Stomach smooth muscle (tissue), 2 donors: ENCODE measurements at regions not wholly inside any gene's neighbourhood (a gene's known extent, or its start where the extent isn't known, plus 50 kb on each side); places are given as distances from the start of the nearest gene placed in this dataset.

ENCODE experiments used
- H3K27ac ChIP-seq: one replicate; pipeline ENCODE4 v1.7.0; 2013; ENCODE audit warnings: mild to moderate bottlenecking, low read length, inconsistent platforms
- H3K27me3 ChIP-seq, 2 donors: one replicate each; pipeline ENCODE4 v1.7.0; 2013; ENCODE audit warnings: low read length in 2 of 2; ENCODE audit not compliant: insufficient read depth in 2 of 2, control insufficient read depth in 1 of 2
- H3K36me3 ChIP-seq, 2 donors: one replicate each; pipeline ENCODE4 v1.7.0; 2013; ENCODE audit warnings: low read length in 2 of 2; ENCODE audit not compliant: control insufficient read depth in 2 of 2, insufficient read depth in 2 of 2
- H3K4me1 ChIP-seq: one replicate; pipeline ENCODE4 v1.7.0; 2013; ENCODE audit warnings: low read length; ENCODE audit not compliant: control insufficient read depth, insufficient read depth
- H3K4me3 ChIP-seq, 2 donors: one replicate each; pipeline ENCODE4 v1.7.0; 2013; ENCODE audit warnings: low read length in 2 of 2
- H3K9ac ChIP-seq, 2 donors: one replicate each; pipeline ENCODE4 v1.7.0; 2013; ENCODE audit warnings: low read length in 2 of 2, mild to moderate bottlenecking in 1 of 2
- H3K9me3 ChIP-seq, 2 donors: one replicate each; pipeline ENCODE4 v1.7.0; 2013; ENCODE audit warnings: low read length in 2 of 2; ENCODE audit not compliant: control insufficient read depth in 2 of 2
- donor health status: healthy.
- donor health status: Pancreatic carcinoma.

DNA sequence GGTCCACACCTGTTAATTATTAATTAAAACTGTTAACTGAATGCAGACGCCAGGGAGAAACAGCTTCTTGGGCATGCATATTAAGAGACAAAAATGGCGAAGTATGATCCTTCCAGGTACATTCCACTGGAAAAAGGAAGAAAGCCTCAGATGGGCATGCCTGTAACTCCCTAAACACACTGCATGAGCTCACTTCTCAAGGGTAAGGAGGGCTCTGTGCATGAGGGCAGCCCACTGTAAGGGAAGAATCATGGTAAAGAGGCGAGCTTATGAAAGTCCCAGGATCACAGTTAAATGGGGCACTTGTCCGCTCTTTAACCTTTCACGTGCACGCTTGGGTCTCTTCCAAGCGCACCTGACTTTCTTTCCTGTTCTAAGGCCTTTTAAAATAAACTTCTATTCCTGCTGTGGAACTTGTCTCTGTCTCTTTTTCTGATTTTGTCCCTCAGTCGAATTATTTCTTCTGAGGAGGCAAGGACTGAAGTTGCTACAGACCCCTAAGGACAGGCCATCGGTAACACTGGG lies 321.7 kb downstream of the PPP1R2C start:
- no peak overlapping the region for H3K27ac ChIP-seq
- no peaks in the 10 kb centered on the region for H3K36me3 ChIP-seq
- H3K27me3 ChIP-seq: peaks cover 0 to 2% of the 10 kb centered on the region in 2 donors
- no peak overlapping the region for H3K9ac ChIP-seq
- no peaks in the 10 kb centered on the region for H3K9me3 ChIP-seq
- no peaks in the 10 kb centered on the region for H3K4me1 ChIP-seq
- H3K4me3 ChIP-seq: no peak overlapping the region

DNA sequence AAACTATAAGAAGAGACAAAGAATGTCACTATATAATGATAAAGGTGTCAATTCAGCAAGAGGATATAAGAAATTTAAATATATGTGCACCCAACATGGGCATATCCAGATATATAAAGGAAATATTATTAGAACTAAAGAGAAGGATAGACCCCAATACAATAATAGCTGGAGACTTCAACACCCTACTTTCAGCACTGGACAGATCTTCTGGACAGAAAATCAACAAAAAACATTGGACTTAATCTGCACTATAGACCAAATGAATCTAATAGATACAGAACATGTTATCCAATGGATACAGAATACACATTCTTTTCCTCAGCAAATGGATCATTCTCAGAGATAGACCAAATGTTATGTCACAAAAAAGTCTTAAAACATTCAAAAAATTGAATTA lies 327.7 kb downstream of the PPP1R2C start:
- no peaks in the 10 kb centered on the region for H3K4me1 ChIP-seq
- no peak overlapping the region for H3K27ac ChIP-seq
- no peak overlapping the region for H3K4me3 ChIP-seq
- no peaks in the 10 kb centered on the region for H3K27me3 ChIP-seq
- no peaks in the 10 kb centered on the region for H3K36me3 ChIP-seq
- peaks cover 0 to 3% of the 10 kb centered on the region in 2 donors for H3K9me3 ChIP-seq
- H3K9ac ChIP-seq: no peak overlapping the region

DNA sequence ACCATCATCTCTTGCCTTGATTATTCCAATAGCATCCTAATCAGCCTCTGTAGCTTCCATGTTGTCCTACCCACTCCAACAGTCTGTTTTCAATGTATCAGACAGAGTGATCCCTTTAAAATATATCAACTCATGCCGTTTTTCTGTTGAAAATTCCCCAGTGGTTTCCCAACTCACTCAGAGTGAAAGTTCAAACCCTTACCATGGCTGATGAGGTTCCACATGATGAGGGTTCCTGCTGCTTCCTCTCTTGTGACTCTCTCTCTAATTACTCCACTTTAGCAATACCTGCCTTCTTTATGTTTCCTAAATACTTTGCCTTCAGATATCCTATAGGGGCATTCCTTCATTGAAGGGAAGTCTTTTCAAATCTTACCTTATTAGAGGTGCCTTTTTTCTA lies 334.7 kb downstream of the PPP1R2C start:
- H3K4me1 ChIP-seq: no peaks in the 10 kb centered on the region
- no peak overlapping the region for H3K9ac ChIP-seq
- no peaks in the 10 kb centered on the region for H3K36me3 ChIP-seq
- no peaks in the 10 kb centered on the region for H3K27me3 ChIP-seq
- H3K27ac ChIP-seq: no peak overlapping the region
- peaks cover 0 to 3% of the 10 kb centered on the region in 2 donors for H3K9me3 ChIP-seq
- H3K4me3 ChIP-seq: no peak overlapping the region

DNA sequence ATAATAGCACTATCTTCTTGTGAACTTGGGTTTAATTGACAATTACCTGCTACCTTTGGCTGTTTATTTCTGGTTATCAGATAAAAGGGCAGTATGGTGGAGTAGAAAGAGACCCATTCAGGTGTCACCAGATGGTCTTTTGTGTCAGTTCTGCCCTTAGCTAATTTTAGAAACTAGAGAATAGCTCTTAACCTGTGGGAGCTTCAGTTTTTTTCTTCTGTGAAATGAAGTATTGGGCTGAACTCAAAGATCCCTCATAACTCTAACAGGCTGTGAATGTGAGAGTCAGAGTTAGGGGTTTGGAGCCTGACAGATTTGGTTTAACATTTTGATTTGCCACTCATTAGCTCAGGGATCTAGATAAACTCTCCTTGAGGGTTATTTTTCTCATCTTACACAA lies 335.2 kb downstream of the PPP1R2C start:
- no peaks in the 10 kb centered on the region for H3K27me3 ChIP-seq
- H3K36me3 ChIP-seq: no peaks in the 10 kb centered on the region
- H3K9ac ChIP-seq: no peak overlapping the region
- H3K27ac ChIP-seq: no peak overlapping the region
- peaks cover 0 to 3% of the 10 kb centered on the region in 2 donors for H3K9me3 ChIP-seq
- no peak overlapping the region for H3K4me3 ChIP-seq
- H3K4me1 ChIP-seq: no peaks in the 10 kb centered on the region

DNA sequence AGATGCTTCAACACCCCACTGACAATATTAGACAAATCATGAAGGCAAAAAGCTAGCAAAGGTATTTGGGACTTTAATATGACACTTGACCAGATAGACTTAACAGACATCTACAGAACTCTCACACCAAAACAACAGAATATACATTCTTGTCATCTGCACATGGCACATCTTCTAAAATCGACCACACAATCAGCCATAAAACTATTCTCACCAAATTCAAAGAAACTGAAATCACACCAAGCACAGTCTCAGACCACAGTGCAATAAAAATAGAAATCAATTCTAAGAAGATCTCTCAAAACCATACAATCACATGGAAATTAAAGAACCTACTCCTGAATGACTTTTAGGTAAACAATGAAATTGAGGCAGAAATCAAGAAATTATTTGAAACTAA lies 340.8 kb downstream of the PPP1R2C start:
- Histone ChIP-seq H3K9me3 (no peaks in the 10 kb centered on the region), H3K27me3 (no peaks in the 10 kb centered on the region), H3K36me3 (no peaks in the 10 kb centered on the region), H3K27ac (no peak overlapping the region), H3K4me1 (no peaks in the 10 kb centered on the region), H3K9ac (no peak overlapping the region), H3K4me3 (no peak overlapping the region)

DNA sequence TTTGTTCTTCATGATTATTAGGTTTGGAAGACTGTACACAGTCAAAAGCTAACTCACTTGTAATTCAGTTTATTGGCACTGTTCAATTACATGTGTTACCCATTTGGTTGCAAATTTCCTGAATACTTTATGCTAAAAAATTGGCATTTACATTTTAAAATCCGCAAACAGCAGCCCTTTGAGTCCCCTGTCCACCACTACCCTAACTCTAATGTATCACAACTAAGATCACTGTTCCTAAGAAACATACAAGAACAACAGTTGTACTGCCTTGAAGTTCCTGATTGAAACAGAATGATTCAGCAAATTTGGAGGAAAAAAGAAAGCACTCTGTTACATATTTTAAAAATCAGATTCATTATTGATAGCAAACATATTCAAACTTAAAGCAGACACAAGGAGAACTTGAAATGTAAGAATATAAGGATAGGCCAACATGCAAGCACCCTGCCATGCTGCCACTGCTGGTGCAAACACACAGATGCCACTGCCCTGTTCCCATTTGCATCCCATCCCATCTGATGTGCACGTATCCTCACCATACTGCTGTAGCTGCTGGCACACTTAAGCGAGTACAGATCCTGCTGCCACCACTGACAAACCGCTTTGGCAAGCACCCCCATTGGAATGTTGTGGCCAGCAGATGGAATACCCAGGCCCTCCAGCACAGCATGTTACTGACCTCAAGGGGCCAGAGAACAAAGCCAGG lies 343.4 kb downstream of the PPP1R2C start:
- H3K4me1 ChIP-seq: no peaks in the 10 kb centered on the region
- H3K27me3 ChIP-seq: no peaks in the 10 kb centered on the region
- H3K4me3 ChIP-seq: no peak overlapping the region
- no peak overlapping the region for H3K9ac ChIP-seq
- no peaks in the 10 kb centered on the region for H3K36me3 ChIP-seq
- no peaks in the 10 kb centered on the region for H3K9me3 ChIP-seq
- no peak overlapping the region for H3K27ac ChIP-seq

DNA sequence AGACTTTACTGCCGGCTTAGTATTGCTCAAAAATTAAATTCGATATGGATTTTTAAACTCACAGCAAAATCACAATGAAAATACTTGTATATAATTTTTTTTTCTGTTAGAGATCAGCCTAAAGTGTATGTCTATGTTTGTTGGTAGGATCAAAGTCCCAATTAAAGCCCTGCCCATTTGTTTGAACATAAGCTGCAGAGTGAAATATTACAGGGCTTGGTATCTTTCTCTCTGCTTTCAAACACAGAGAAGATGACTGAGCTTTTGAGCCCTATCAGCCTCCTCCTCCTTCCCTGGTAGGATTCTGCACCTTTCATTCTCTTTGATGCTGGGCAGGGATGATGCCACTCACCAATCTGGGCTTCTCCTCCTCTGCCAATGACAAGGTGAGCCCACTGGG lies 345.4 kb downstream of the PPP1R2C start:
- H3K4me3 ChIP-seq: no peak overlapping the region
- no peaks in the 10 kb centered on the region for H3K4me1 ChIP-seq
- no peaks in the 10 kb centered on the region for H3K27me3 ChIP-seq
- no peak overlapping the region for H3K27ac ChIP-seq
- no peaks in the 10 kb centered on the region for H3K9me3 ChIP-seq
- no peaks in the 10 kb centered on the region for H3K36me3 ChIP-seq
- no peak overlapping the region for H3K9ac ChIP-seq

DNA sequence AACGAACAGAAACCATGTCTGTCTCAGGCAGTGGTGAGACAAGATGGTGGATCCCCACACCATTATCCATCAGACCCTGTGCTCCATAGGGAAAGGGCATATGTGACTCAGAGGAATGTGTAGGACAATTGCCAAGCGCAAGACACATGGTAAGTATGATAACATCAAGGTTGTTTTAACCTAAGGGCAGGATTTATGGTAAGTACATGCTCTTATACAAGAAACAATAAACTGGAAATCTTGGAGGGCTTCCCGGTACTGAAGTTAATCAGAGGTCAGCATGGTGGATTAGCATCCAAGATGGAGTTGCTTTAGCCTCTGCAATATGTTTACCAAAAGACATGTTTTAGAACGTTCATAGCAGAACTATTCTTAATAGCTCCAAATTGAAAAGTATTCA lies 355.0 kb downstream of the PPP1R2C start:
- H3K36me3 ChIP-seq: no peaks in the 10 kb centered on the region
- no peaks in the 10 kb centered on the region for H3K27me3 ChIP-seq
- H3K4me1 ChIP-seq: no peaks in the 10 kb centered on the region
- no peaks in the 10 kb centered on the region for H3K9me3 ChIP-seq
- no peak overlapping the region for H3K27ac ChIP-seq
- H3K9ac ChIP-seq: no peak overlapping the region
- no peak overlapping the region for H3K4me3 ChIP-seq

DNA sequence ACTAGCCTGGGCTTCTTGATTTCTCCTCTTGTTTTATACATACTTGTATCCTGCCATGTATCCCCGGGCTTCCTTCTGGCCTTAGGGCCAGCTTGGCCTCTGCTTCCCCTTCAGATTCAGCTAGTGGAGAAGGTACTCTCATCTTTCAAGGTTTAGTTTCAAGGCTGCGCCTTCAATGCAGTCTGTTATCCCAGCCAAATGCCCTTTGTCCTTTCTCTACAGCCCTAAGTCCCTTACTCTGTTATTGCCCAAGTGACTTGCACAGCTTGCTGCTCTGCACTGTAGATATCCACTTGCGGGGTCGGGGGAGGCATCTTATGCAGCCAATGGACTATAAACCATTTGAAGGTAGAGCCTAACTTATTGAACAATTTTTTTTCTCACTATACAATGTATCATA lies 357.5 kb downstream of the PPP1R2C start:
- H3K27me3 ChIP-seq: peaks cover 0 to 2% of the 10 kb centered on the region in 2 donors
- no peaks in the 10 kb centered on the region for H3K36me3 ChIP-seq
- H3K9ac ChIP-seq: no peak overlapping the region
- H3K27ac ChIP-seq: no peak overlapping the region
- no peaks in the 10 kb centered on the region for H3K9me3 ChIP-seq
- H3K4me3 ChIP-seq: no peak overlapping the region
- H3K4me1 ChIP-seq: no peaks in the 10 kb centered on the region

DNA sequence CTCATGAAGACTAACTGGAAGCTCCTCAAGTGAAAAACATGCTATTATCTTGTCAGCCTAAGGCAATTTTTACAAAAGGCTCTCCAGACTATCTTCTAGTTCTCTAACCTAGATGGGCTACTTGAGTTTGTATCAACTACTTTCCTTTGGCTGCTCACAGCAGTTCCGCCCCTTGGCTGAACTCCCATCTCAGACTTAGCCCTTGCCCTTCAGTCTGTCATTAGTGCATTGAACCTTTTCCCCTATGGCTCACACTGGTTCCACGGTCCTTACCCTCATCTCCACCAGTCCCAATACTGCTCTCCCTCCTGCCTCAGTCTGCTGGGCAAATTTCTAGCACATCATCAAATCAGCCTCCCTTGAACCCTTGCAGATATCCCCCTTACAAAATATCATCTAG lies 362.3 kb downstream of the PPP1R2C start:
- H3K27ac ChIP-seq: no peak overlapping the region
- no peaks in the 10 kb centered on the region for H3K36me3 ChIP-seq
- no peak overlapping the region for H3K9ac ChIP-seq
- peaks cover 0 to 4% of the 10 kb centered on the region in 2 donors for H3K9me3 ChIP-seq
- no peaks in the 10 kb centered on the region for H3K4me1 ChIP-seq
- no peak overlapping the region for H3K4me3 ChIP-seq
- H3K27me3 ChIP-seq: peaks cover 0 to 7% of the 10 kb centered on the region in 2 donors

DNA sequence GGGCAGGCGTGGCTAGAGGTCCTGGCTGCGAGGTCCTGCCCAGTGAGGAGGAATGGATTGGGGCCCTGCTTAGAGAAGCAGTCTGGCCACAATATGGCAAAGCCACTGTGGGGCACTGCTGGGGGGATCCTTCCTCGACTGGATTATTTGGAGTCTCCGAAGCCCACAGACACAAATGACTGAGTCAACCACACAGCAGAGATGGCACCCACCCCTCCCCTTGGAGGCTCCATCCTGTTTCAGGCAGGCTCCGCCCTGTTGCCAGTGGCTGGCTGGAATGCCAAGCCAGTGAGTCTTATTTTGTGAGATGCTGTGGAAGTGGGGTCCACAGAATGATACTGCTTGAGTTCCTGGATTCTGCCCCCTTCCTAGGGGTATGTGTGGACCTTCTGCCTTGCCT lies 363.9 kb downstream of the PPP1R2C start:
- no peak overlapping the region for H3K9ac ChIP-seq
- H3K27me3 ChIP-seq: peaks cover 0 to 7% of the 10 kb centered on the region in 2 donors
- no peak overlapping the region for H3K27ac ChIP-seq
- H3K9me3 ChIP-seq: peaks cover 0 to 4% of the 10 kb centered on the region in 2 donors
- no peaks in the 10 kb centered on the region for H3K4me1 ChIP-seq
- no peaks in the 10 kb centered on the region for H3K36me3 ChIP-seq
- H3K4me3 ChIP-seq: no peak overlapping the region
